Head of caudate nucleus (tissue), 42 donors: ENCODE measurements at regions not wholly inside any gene's neighbourhood (a gene's known extent, or its start where the extent isn't known, plus 50 kb on each side); places are given as distances from the start of the nearest gene placed in this dataset.
"Not testable (repeated sequence)": the region's sequence is repeated elsewhere in the genome, so short reads cannot be mapped to it uniquely, and the experiment has no call there.

Experiments
- DNase-seq, 42 donors: peaks; one replicate each; pipeline versions ENCODE4 v3.0.0 to v3.0.0-alpha.2; 2020 to 2021; ENCODE audit warnings: mixed read lengths in 7 of 42
- intact Hi-C: fragments of 100-400 bp; cut with DNase I; formaldehyde crosslinking; loops from one replicate; pipeline ENCODE4 v1.15.0; 2022

DNA sequence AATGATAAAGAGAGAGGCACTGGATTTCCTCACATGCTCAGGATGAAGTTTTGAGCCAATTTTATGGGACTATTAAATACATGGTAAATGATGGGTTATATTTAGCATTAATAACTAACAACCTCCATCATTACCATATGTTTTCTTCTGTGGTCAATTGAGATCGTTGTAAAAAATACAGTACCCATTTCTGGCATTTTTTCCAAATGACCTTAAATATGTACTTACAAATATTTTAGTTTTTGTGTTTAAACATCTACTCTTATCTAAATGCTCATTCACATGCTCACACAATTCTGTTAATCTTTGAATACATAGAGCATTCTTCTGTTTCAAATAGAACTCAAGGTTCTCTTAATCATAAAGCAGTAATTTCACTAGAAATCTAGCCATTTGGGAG, 330.0 kb upstream of the BRINP3 start:
- intact Hi-C loops = no loop called here
- no peak for DNase-seq

DNA sequence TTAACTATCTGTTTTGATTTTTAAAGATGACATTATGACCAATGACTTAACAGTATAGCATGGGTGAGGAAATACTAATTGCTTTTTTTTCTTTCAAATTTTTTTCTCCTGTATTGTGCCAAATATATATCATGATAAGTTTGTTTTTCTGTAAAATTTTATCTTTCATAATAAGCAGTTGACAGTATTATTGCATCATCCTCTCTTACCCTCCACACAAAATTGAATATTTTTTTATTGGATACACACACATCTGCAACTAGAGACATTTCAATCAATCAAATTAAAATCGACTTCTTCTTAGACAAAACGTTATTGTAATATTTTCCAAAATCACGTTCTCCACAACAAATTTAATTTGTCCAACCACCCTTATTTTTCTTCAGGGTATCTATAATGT, 330.4 kb upstream of the BRINP3 start:
- DNase-seq = no peak
- intact Hi-C loops = no loop called here

- intact Hi-C loops = no loop called here
- DNase-seq = no peak
Measured at GRCh38 chr1:190809312-190809711, 331.6 kb upstream of the BRINP3 start.

DNA sequence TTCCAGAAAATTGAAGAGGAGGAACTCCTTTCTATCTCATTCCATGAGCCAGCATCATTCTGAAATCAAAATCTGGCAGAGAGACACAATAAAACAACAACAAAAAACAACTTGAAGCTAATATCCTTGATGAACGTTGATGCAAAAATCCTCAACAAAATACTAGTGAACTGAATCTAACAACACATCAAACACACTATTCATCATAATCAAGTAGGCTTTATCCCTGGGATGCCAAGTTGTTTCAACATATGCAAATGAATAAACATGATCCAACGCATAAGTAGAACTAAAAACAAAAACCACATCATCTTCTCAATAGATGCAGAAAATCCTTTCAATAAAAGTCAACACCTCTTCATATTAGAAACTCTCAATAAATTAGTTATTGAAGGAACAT, 335.3 kb upstream of the BRINP3 start:
- intact Hi-C loops = no loop called here
- no peak for DNase-seq

GRCh38 chr1:190832511-190832910, 354.8 kb upstream of the BRINP3 start:
- no peak for DNase-seq
- intact Hi-C loops = no loop called here

- no peak for DNase-seq
- intact Hi-C loops = no loop called here
Measured at GRCh38 chr1:190835658-190836057, 358.0 kb upstream of the BRINP3 start.

DNA sequence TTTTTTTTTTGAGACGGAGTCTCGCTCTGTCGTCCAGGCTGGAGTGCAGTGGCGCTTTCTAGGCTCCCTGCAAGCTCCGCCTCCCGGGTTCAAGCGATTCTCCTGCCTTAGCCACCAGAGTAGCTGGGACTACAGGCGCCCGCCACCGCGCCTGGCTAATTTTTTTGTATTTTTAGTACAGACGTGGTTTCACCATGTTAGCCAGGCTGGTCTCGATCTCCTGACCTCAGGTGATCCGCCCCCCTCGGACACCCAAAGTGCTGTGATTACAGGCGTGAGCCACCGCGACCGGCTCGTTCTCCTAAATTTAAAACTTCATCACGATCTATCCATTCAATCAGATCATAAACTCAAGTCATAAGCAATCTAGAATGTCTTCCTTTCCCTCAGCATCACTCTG, 359.5 kb upstream of the BRINP3 start:
- intact Hi-C loops, DNase-seq: not testable (repeated sequence)

DNA sequence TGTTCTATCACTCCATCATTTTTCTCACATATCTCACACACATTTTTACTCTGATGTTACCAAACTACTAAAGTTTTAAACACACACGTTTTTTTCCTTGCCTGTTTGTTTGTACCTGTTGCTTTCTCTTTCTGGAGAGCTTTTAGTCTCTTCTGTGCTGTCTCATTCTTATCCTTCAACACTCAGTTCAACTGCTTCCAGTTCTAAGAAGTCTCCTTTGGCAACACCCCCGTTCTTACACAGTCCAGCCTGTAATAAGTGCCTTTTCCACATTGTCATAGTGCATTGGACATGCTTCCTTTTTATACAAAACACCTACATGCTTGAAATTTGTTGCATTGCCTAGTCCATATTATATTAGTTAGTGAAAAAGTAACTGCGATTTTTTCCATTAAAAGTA, 360.2 kb upstream of the BRINP3 start:
- no peak for DNase-seq
- intact Hi-C loops = no loop called here

GRCh38 chr1:190847166-190847565, 369.5 kb upstream of the BRINP3 start:
- intact Hi-C loops = no loop called here
- DNase-seq = no peak

GRCh38 chr1:190849346-190849745, 371.7 kb upstream of the BRINP3 start:
- intact Hi-C loops = no loop called here
- no peak for DNase-seq

GRCh38 chr1:190852611-190853010, 374.9 kb upstream of the BRINP3 start:
- intact Hi-C loops = no loop called here
- DNase-seq = no peak

- intact Hi-C loops = no loop called here
- DNase-seq = no peak
Measured at GRCh38 chr1:190858140-190858539, 380.5 kb upstream of the BRINP3 start.

GRCh38 chr1:190864013-190864641, 386.5 kb upstream of the BRINP3 start:
- intact Hi-C loops = no loop called here

GRCh38 chr1:190880352-190880751, 402.7 kb upstream of the BRINP3 start:
- no peak for DNase-seq
- intact Hi-C loops = no loop called here

More at GRCh38 chr1:190864013-190864641, 386.5 kb upstream of the BRINP3 start:
- DNase-seq = no peak

- DNase-seq = no peak
- intact Hi-C loops = no loop called here
Measured at GRCh38 chr1:190881064-190881463, 403.4 kb upstream of the BRINP3 start.

GRCh38 chr1:190897233-190897632, 419.6 kb upstream of the BRINP3 start:
- intact Hi-C loops = no loop called here

GRCh38 chr1:190904091-190904695, 426.5 kb upstream of the BRINP3 start:
- DNase-seq = no peak
- intact Hi-C loops = no loop called here

More at GRCh38 chr1:190897233-190897632, 419.6 kb upstream of the BRINP3 start:
- no peak for DNase-seq

DNA sequence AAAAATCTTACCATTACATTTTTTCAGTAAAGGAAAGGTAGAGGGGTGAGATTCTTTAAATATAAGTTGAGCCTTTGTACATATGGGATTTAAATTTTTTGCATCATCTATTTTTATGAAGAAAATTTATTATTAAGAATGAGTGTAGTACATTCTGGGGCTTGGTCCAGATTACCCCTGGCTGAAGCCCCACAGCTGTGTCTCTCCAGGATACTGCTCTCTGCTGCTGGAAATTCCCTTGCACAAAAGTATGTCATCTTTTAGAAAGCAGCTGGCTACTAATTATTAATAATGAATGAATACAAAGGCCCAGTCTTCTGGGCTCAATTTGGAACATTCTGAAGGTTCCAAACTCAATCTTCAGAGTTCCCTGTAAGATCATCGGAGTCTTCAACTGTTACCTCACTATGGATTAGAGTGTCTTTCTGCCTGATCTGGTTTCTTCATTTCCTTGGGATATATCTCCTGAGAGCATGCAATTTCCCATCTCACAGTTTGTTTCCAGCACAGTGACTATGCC, 428.6 kb upstream of the BRINP3 start:
- intact Hi-C loops = no loop called here
- DNase-seq = no peak

DNA sequence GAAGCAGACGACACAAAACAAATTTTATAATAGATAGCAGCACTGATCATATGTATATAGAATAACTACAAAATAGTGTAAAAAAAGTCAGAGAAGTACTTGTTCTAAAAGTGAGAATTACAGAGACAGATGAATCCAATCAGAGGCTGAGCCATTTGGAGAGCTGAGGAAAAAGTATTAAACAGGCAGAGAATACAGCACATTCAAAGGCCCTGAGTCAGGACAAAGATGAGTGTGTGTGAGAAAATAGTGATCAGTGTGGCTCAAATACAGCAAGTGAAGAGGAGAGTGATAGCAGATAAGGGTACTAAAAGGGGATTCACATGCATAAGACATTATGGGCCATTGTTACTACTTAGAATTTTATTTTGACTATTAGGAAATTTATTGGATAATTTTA, 430.6 kb upstream of the BRINP3 start:
- intact Hi-C loops = no loop called here
- no peak for DNase-seq

- intact Hi-C loops = no loop called here
- no peak for DNase-seq
Measured at GRCh38 chr1:190908691-190909090, 431.0 kb upstream of the BRINP3 start.

DNA sequence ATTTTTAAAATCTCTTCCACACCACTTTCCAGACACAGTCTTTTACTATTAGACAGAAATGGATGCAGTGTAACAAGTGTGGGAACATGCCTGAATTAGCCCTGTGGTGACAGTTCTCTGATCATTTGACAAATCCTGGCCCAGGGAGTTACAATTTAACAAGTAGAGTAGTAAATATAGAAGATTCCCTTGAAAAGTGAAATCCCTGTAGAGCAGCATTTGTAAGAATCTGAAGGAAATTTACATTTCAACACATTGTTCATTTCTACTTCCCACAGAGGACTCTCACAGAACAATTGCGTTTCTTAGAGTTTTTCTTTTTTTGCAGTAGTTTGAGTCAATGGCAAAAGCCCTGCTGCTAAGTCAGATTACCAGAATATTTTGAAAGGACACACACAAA, 458.3 kb upstream of the BRINP3 start:
- intact Hi-C loops = no loop called here

More for the DNA sequence above, 458.3 kb upstream of the BRINP3 start:
- no peak for DNase-seq
